HG03575 (cell line): ENCODE measurements at regions not wholly inside any gene's neighbourhood (a gene's known extent, or its start where the extent isn't known, plus 50 kb on each side); places are given as distances from the start of the nearest gene placed in this dataset.

Experiments
- ATAC-seq: cut with Tn5 transposase; IDR thresholded peaks from one replicate; pipeline ENCODE4 v1.9.1; 2021; ENCODE audit not compliant: unreplicated experiment, insufficient number of reproducible peaks, low FRiP score; ENCODE audit errors: extremely low read depth

DNA sequence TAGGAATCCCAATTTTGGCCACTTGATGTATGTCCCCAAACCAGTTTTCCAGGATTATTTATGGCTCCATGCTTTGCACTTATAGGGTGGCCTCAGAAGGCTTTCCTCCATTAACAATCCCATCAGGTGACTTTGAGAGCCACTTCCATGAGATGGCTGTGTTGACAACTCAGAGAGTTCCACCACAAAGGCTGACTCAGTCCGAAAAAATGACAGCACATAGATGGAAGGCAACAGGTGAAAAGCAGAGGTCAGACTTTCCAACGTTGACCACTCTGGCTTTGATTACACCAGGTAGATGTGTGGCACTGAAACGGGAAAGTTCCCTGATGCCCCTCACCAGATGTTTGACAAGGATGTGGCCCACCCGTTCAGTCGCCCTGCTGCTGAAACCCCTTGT, 431.4 kb upstream of the TNP1 start:
- ATAC-seq: no peak

- ATAC-seq: no peak
Observed at GRCh38 chr2:217290467-217290866, 430.6 kb upstream of the TNP1 start.

- no peak for ATAC-seq
Observed at GRCh38 chr2:217289907-217290280, 430.0 kb upstream of the TNP1 start.

DNA sequence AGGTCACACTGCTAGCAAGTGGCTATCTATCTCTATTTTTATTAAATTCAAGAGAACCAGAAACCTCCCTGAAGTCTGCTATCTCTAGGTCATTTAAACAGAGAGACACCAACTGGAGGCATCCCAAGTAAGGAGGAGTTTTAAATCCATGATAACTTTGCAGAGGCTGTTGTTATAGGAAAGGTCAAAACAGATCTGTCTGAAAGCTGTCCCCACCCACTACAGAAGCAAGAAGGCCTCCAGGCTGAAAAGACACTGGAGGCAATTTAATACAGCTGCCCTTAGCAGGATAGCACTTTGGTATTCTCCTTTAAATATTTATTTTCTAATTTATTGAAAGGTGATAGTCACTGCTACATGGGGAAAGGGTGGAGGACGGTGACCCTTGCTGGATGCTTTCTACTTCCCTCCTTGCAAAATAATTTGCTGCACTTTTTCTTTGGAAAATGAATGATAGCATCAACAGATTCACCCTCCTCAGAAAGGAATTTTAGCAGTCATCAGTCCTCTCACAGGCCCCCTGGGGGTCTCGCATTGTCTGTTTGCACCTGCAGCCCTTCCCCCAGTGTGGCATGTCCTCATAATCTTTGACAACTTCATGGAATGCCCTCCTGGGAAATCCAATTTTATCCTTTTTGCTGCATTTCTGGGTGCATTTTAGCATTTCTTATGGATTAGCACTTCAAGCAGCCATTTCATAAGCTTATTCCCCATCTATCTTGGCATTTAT, 429.5 kb upstream of the TNP1 start:
- ATAC-seq: no peak

GRCh38 chr2:217288472-217289063, 428.7 kb upstream of the TNP1 start:
- ATAC-seq: no peak

- no peak for ATAC-seq
Observed at GRCh38 chr2:217286833-217287232, 427.0 kb upstream of the TNP1 start.

DNA sequence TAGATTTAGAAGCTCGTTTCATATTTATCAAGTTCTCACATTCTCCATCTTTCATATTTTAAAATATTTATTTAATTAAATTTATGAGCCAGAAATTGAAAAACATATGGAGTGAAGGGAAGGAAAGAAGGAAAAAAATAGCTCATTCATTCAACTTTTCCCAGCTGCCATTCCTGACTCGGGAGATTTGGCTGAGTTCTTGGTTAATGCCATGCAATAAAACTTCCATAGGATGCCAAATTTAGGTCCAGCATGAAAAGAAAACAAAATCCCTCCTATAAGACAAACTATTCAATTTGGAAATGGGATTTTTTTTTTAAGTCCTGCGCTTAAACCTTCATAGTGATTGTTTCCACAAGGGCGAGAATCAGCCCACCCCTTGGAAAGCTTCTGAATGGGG, 426.1 kb upstream of the TNP1 start:
- ATAC-seq: no peak

DNA sequence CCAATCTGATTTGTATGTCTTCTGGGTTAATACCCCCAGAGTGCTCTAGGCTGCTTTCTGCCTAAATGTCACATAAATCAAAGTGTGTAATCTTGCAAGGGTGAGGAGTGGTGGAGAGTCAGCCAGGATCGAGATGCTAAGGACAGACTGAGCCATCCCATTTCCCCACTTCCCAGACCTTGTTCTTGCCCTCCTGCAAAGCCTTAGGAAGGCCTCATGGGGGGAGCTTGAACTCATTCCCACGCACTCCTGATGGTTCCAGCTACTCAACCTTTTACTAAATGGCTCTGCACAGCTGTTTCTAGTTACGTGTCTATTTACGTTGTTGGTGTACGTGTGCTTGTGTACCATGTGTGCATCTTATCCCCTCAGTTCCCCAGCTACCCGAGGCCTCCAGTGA, 423.6 kb upstream of the TNP1 start:
- no peak for ATAC-seq

DNA sequence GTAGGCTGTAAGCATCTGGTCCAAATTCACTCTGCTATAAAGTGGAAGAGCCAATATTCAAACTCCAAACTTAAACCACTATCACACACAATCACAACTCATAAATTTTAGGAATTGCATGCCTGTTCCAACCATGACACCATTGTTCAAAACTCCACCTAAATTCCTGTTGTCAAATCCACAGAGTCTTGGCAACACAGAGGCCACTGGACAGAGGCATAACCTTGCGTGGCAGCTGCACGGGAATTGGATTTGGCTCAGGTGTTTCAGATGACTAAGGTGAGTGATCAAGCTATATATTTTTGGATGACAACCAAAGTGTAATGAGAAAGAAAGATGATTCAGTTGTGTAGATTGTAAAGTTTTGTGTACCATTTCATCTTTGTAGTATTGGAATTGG, 422.7 kb upstream of the TNP1 start:
- no peak for ATAC-seq

DNA sequence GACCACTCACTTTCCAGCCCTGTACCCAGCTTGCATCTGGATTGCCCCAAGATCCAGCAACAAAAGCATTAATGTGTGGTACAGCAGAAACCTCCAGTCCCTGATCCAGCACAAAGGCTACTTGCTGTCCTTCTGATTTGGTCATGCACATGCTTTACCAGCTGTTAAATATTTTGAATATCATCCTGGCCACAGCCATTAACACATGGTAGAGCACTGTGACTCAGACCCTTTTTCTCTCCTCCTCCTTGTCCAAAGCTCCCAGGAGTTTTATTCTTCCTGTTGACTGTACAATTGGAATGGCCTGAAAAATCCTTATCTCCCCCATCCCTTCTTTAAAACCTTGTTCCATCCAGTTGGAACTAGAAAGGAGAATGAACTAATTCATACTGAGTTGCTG, 419.7 kb upstream of the TNP1 start:
- ATAC-seq: no peak

DNA sequence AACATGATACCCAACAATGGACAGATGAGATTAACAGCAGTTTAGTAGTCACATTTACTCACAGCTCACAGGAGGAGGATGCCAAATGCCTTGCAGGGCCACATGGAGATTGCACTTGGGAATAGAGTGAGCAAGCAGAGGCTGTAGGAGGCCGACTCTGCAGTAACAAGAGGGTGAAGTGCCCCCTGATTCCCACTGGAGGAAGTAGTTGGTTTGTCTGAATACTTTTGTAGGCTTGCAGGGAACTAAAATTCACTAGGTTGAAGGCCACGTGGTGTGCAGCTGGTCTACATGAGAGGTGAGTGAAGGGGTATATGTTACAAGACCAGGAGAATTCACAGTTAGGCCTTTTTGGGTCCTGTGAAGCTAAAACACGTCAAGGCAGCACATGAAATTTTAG, 419.3 kb upstream of the TNP1 start:
- ATAC-seq: no peak

DNA sequence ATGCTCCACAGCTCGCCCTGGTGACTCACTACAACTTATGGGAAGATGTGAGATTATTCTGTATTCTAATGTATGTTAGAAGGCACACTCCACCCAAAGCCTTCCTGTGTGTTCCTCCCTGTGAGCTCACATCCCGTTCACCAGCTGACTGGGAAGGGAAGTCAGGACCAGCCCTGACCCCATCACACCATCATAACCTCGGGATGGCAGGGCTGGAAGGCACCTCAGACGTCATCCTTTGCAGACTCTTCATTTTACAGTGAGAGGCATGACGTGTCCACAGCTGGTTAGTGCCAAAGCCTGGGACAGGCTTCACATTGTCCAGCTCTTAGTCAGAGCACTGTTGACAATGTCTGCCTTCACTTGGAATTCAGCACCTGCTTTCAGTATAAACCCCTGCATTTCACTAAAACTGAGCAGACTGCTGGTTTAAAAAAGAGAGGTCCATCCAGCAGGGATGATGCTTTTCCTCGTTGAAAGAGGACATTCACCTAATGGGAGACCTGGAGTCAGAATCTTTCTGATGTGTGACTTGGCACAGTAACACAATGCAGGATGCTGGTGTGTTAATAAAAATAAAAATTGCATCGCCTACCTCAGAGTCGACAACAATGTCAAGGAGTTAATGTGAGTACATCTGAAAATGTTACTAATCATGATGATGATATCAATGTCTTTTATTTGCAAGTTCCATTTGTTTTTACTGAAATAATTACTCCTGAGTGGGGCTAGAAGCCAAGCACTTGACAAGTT, 418.0 kb upstream of the TNP1 start:
- no peak for ATAC-seq

- ATAC-seq: no peak
Observed at GRCh38 chr2:217276433-217276832, 416.6 kb upstream of the TNP1 start.

GRCh38 chr2:217275091-217275490, 415.2 kb upstream of the TNP1 start:
- no peak for ATAC-seq

- no peak for ATAC-seq
Observed at GRCh38 chr2:217274578-217274977, 414.7 kb upstream of the TNP1 start.

- no peak for ATAC-seq
Observed at GRCh38 chr2:217273851-217274250, 414.0 kb upstream of the TNP1 start.

- no peak for ATAC-seq
Observed at GRCh38 chr2:217273162-217273561, 413.3 kb upstream of the TNP1 start.

GRCh38 chr2:217271813-217272212, 411.9 kb upstream of the TNP1 start:
- ATAC-seq: no peak

DNA sequence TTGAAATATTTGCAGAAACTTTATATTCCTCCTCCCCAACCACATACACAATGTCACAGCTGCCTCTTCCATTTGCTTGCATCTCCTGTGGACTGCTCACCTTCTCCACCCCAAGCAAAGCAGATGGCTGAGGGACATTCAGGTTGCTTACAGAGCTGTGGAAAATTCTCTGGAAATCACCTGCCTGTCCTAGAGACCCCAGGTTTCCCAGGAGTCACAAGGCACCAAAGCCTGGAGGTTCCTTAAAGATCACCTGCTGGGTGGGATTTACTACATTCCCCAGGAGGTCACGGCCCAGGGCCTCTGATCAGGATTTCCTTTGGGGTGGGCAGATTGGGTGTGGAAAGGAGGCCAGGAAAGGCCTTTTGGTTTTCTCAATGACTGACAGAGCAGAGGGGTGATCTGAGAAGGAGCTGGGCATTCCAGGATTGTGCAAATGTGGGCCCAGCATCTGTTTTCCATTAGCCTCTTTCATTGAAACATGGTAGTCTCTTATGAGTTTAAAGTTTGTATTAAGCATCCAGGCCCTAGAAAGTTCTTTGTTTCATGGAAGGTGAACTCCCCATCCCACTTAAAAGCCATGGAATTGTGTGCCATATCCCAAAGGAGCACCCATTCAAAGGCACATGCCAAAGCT, 410.7 kb upstream of the TNP1 start:
- no peak for ATAC-seq
